Thyroid gland (tissue), 4 donors: ENCODE measurements at regions not wholly inside any gene's neighbourhood (a gene's known extent, or its start where the extent isn't known, plus 50 kb on each side); places are given as distances from the start of the nearest gene placed in this dataset.

Source experiments
- CTCF ChIP-seq, 6 experiments: fragments of 200-600 bp in 3 of 6; fragments of 450-650 bp in 3 of 6; sonication (generic) in 3 of 6; IDR thresholded peaks; one replicate each; pipeline ENCODE4 v1.5.1; 2016 to 2019; ENCODE audit warnings: antibody characterized with exemption in 6 of 6, mild to moderate bottlenecking in 2 of 6, inconsistent platforms in 1 of 6, moderate library complexity in 1 of 6
- POLR2A ChIP-seq, 2 donors: fragments of 450-650 bp; IDR thresholded peaks; one replicate each; pipeline ENCODE4 v1.6.1; 2017; ENCODE audit warnings: antibody characterized with exemption in 2 of 2, mild to moderate bottlenecking in 2 of 2, moderate library complexity in 1 of 2

DNA sequence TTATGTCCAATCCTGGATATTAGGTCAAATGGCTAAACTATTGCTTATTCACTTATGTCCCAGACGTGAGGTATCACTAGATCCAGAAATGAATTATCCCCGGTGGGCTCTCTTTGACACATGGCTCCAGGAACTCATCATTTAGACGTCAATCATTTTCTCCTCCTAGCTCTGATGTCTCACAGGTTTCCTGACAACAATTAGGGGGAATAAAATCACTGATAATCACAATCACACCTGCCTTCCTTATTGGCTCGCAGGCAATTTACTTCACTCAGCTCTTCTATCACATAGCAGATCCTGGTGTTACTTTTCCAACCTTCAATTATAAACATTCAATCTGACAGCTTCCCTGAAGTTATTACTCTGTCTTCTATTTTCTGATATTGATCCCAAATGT lies 634.0 kb upstream of the TENM4 start:
- no peak for TF ChIP-seq POLR2A (IDR thresholded peaks at IDR 0.05)
- no peak for TF ChIP-seq CTCF (IDR thresholded peaks at IDR 0.05)
